GM18858 (cell line): ENCODE measurements at regions not wholly inside any gene's neighbourhood (a gene's known extent, or its start where the extent isn't known, plus 50 kb on each side); places are given as distances from the start of the nearest gene placed in this dataset.

Source experiments
- ATAC-seq: cut with Tn5 transposase; IDR thresholded peaks from one replicate; pipeline ENCODE4 v1.9.1; 2021; ENCODE audit not compliant: unreplicated experiment

GRCh38 chr1:201741763-201742342 lies 87.1 kb upstream of the IPO9 start:
- ATAC-seq: no peak

- ATAC-seq: no peak
Observed at GRCh38 chr1:201742476-201742875, 86.5 kb upstream of the IPO9 start.

DNA sequence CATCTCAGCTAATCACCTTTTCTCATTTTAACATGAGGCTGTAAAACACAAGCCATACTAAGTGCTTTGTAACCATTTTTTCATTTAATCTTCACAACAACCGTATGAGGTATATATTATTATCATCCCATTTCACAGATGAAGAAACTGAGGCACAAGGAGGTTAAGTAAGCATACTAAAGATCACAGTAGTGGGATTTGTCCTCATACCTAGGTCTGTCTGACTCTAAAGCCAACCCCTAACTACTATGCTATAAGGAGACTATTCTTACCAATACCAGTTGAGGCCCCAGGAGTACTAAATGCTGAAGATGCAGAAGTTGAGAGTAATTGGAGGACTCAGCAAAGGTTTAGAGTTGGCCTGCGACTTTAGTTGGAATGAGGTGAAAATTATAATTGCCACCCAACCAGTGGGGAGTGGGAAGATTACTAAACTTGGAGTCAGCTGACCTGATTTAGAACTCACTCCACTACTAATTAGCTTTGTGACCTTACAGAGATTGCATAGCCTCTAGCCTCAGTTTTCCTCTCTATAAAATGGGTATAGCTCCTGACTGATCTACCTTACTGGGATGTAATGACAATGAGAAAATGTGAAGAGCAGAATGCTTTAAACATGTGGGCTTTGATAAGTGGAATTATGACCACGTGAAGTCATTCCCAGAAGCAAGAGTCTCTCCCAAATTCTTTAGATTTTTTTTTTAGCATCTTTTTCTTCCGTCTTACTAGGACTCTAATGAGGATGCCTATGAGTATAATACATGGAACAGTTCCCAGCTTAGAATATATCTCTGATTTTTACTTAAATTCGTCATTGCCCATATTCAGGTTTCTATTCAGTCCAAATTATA lies 85.8 kb upstream of the IPO9 start:
- no peak for ATAC-seq

DNA sequence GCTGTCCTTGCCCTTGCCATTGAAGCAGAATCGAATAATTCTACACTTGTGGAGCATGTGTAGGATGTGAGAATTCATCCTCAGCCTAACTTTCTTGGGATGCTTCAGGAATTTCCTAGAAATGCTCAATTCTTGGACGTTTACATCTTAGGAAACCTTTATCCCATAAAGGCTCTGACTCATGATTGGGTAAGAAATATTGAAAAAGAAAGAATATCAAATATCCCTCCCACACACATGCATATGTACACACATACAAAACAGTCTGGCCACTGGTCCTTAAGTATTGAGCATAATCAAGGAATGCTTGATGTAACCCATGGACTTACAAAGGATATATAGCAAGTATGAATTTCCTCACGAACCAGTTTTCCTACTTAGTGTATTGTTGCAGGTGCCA lies 83.9 kb upstream of the IPO9 start:
- no peak for ATAC-seq

- ATAC-seq: no peak
Observed at GRCh38 chr1:201746156-201746555, 82.8 kb upstream of the IPO9 start.

GRCh38 chr1:201747261-201747660 lies 81.7 kb upstream of the IPO9 start:
- ATAC-seq: no peak

GRCh38 chr1:201748335-201748734 lies 80.6 kb upstream of the IPO9 start:
- ATAC-seq: no peak

DNA sequence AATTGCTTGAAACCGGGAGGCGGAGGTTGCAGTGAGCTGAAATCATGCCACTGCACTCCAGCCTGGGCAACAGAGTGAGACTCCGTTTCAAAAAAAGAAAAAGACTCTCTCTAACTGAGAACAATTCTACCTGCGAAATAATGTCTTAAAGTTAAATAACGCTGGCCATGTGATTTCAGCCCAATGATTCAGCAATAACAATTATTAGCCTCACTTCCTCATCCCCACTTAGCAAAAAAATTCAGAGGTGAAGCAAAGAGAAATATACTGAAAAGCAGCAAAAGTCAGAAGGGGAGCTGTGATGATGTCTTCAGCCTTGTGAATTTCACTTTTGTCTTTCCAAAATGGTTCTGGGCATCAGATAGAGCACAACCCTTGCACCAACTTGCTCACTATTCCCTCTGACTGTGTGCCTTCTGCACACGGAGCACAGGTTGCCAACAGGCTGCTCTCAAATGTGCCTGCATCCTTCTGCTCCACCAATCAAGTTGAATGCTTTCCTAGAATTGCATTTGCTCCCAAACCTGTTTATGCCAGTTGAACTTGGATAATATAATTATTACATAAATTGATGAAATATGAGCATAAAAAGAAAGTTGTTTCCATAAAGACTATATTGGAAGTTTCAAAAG lies 79.8 kb upstream of the IPO9 start:
- ATAC-seq: no peak

DNA sequence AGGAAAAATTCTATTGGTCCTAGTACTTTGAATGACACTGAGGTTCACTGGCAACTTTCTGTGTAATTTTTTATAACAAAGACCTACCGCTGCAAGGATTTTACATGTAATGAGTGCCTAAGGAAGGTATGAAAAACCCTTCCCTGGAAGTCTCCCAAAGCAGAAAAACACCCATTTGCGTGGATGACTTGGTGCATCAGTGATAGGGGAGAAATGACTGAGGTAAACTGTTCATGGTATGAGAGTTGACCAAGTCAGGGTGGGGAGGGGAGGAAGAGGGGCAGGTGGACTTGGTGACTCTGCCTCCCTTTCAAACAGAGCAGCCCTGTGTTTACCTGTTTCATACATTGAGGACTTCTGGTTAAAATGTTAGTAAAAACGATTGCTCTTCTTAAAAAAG lies 78.8 kb upstream of the IPO9 start:
- ATAC-seq: no peak

GRCh38 chr1:201750934-201751333 lies 78.0 kb upstream of the IPO9 start:
- ATAC-seq: no peak

- ATAC-seq: no peak
Observed at GRCh38 chr1:201751872-201752271, 77.1 kb upstream of the IPO9 start.

- no peak for ATAC-seq
Observed at GRCh38 chr1:201752333-201752732, 76.6 kb upstream of the IPO9 start.

DNA sequence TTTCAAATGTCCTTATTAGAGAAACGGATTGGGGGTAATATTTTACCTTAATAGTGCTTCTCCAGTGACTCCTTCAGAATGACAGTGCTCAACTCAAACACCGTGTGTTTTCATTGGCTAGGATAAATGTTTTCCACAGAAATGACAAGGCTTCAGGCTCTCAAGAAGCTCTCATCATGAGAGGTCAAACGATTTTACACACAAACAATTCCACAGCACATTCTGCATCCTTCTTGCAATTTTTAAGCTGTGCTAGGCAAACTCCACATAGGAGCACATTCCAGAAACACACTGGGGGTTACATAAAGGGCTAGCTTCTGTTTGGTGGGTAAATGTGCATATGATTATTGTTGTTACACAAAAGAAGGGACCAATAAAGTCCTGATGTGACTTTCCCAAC lies 75.5 kb upstream of the IPO9 start:
- no peak for ATAC-seq

GRCh38 chr1:201754353-201754752 lies 74.6 kb upstream of the IPO9 start:
- no peak for ATAC-seq

DNA sequence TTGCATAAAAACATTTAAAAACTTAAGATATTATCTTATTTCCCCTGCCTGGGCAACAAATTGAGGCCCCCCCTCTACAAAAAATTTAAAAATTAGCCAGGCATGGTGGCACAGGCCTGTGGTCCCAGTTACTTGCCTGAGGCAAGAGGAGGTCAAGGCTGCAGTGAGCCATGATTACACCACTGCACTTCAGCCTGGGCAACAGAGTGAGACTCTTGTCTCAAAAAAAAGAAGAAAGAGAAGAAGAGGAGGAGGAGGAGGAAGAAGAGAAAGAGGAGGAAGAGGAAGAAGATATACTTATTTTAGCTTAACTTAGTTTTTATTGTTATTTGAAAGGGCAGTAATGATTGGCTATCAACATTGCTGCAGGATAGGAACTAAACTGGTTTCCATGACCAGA lies 73.8 kb upstream of the IPO9 start:
- no peak for ATAC-seq

DNA sequence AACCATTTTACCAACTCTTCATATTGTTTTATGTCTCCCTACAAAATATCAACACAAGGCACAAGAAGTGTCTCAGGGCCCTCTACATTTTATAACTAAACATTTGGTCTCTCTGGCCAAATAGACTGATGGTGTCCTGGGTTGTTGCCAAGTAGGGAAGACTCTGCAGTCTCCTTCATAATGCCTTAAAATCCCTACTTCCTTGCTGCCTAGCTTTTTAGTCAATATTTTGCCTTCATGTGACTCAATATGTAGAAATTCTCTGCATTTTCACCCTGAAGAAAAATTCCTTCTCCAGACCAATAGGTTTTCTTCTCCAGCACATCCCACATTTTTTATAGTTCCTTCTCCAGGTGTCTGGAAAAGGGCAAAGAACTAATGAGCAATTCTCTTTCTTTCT lies 72.6 kb upstream of the IPO9 start:
- ATAC-seq: no peak

- no peak for ATAC-seq
Observed at GRCh38 chr1:201758499-201759050, 70.4 kb upstream of the IPO9 start.

GRCh38 chr1:201759194-201759815 lies 69.7 kb upstream of the IPO9 start:
- ATAC-seq: no peak

DNA sequence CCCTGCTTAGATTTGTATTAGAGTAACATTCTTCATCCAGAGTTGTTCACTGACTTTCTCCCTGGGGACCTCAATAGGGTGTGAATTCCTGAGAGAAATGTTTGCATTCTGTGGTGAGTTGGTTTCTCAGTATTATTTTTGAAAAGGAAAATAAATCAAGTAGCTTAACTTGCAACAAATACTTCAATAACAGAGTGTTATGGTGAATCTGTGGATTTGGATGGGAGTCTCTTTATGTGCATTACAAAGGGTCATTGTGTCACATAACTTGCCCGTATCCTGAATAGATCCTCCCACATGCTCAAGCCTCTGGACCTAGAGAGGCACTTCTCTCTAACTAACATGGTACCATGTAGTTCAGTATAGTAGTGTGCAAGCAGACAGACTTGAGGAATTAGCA lies 68.4 kb upstream of the IPO9 start:
- no peak for ATAC-seq

DNA sequence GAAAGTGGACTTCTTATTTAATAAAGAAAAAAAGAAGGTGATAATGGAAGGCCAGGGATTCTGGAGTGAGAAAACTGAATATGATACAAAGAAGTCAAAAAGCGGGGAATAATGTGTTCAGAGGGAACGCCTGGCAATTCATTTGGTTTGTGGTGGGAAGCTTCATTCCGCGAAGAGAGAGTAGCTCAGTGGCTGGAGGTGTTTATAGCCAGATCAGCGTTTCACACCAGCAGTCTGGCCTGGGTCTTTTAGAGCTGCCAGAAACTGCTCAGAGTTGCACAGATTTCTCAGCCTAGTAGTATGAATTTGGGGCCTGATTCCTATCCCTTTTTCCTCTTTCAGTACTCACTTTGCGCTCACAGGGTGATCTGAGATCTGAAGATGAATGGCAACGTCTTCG lies 67.8 kb upstream of the IPO9 start:
- ATAC-seq: no peak

DNA sequence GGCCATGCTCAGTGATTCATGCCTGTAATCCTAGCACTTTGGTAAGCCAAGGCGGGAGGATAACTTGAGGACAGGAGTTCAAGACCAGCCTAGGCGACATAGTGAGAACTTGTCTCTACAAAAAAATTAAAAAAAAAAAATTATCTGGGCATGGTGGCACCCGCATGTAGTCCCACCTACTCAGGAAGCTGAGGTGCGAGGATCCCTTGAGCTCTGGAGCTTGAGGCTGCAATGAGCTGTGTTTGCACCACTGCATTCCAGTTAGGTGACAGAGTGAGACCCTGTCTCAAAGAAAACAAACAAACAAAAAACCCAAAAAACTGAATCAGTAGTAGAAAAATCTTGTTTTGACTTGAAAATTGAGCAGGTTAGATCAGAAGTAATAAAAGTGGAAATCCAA lies 67.1 kb upstream of the IPO9 start:
- no peak for ATAC-seq

DNA sequence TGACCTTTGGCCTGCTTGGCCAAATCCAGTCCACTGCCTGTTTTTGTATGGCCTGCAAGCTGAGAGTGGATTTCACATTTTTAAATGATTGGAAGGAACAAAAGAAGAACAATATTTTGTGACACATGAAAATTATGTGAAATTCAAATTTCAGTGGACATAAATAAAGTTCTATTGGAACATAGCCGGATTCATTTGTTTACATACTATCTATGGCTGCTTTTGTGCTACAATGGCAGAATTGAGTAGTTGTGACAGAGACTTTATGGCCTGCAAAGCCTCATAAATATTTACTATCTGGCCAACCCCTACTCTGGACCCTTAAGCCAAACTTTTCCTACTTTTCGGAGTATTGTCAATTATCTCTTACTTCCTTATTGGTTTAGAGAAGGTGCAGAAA lies 66.6 kb upstream of the IPO9 start:
- ATAC-seq: no peak
